Caco-2 (cell line): ENCODE measurements at regions not wholly inside any gene's neighbourhood (a gene's known extent, or its start where the extent isn't known, plus 50 kb on each side); places are given as distances from the start of the nearest gene placed in this dataset.

Experiments used
- BruUV-seq: library from RNA; stranded (reverse); fragments of 400-500 nt; replicated peaks from 2 replicates; lab custom pipeline; 2021; lab: Mats Ljungman, UMichigan
- CTCF ChIA-PET: fragments of 300-600 bp; sonication (Branson Sonifier 250); formaldehyde crosslinking; loops from one replicate; lab custom pipeline; 2022; ENCODE audit warnings: antibody characterized with exemption; lab: Charles Lee
- POLR2A ChIA-PET: fragments of 300-600 bp; sonication (Branson Sonifier 250); formaldehyde crosslinking; loops from one replicate; lab custom pipeline; 2022; ENCODE audit warnings: antibody characterized with exemption; lab: Charles Lee
- DNase-seq, 2 experiments: peaks; one replicate each; pipeline versions ENCODE4 v3.0.0 to v3.0.0-alpha.2; 2020 to 2022
- H3K27me3 ChIP-seq: replicated peaks from 2 replicates; pipeline ENCODE4 v1.6.0; 2011; ENCODE audit warnings: low read length; ENCODE audit not compliant: control insufficient read depth, insufficient read depth
- H3K36me3 ChIP-seq: 2 replicates; pipeline ENCODE4 v1.5.1; 2011; ENCODE audit warnings: low read length; ENCODE audit not compliant: control insufficient read depth, insufficient read depth
- H3K4me1 ChIP-seq: fragments of 250-450 bp; sonication (Bioruptor Pico); 2 replicates; pipeline ENCODE4 v1.5.1; 2020; ENCODE audit warnings: mild to moderate bottlenecking
- H3K4me3 ChIP-seq: 2 replicates; pipeline ENCODE4 v1.5.1; 2011; ENCODE audit warnings: low read depth, mild to moderate bottlenecking, control low read depth, low read length
- H3K9me3 ChIP-seq: fragments of 250-450 bp; sonication (Bioruptor Pico); 2 replicates; pipeline ENCODE4 v1.5.1; 2020; ENCODE audit warnings: mild to moderate bottlenecking, moderate library complexity
- H3K27ac Mint-ChIP-seq: one replicate; pipeline ENCODE4 v1.8.0; 2022; ENCODE audit warnings: mixed read lengths; ENCODE audit not compliant: unreplicated experiment
- H3K27me3 Mint-ChIP-seq: one replicate; pipeline ENCODE4 v1.8.0; 2022; ENCODE audit warnings: mixed read lengths; ENCODE audit not compliant: insufficient read depth, unreplicated experiment
- H3K36me3 Mint-ChIP-seq: one replicate; pipeline ENCODE4 v1.8.0; 2022; ENCODE audit warnings: mild to moderate bottlenecking, mixed read lengths; ENCODE audit not compliant: insufficient read depth, unreplicated experiment
- H3K4me1 Mint-ChIP-seq: one replicate; pipeline ENCODE4 v1.8.0; 2022; ENCODE audit warnings: low read depth, mixed read lengths; ENCODE audit not compliant: unreplicated experiment
- H3K4me3 Mint-ChIP-seq: one replicate; pipeline ENCODE4 v1.8.0; 2022; ENCODE audit warnings: mild to moderate bottlenecking, moderate library complexity, mixed read lengths; ENCODE audit not compliant: unreplicated experiment
- H3K9me3 Mint-ChIP-seq: one replicate; pipeline ENCODE4 v1.8.0; 2022; ENCODE audit warnings: mixed read lengths; ENCODE audit not compliant: unreplicated experiment
- intact Hi-C: fragments of 100-400 bp; cut with micrococcal nuclease; formaldehyde crosslinking; loops from one replicate; pipeline ENCODE4 v1.10.0; 2022; ENCODE audit not compliant: unreplicated experiment
- TF ChIP-seq, protein P1 (sequence below), 2 experiments: fragments of 200-600 bp in 1 of 2; IDR thresholded peaks; 1 replicate in 1 of 2; 2 replicates in 1 of 2; pipeline versions ENCODE4 v1.5.1 to v1.8.0; 2011 to 2022; ENCODE audit warnings: antibody characterized with exemption in 1 of 2, control low read depth in 1 of 2, inconsistent platforms in 1 of 2, low read depth in 1 of 2, low read length in 1 of 2, mild to moderate bottlenecking in 1 of 2, moderate library complexity in 1 of 2; ENCODE audit not compliant: insufficient read depth in 1 of 2, severe bottlenecking in 1 of 2, unreplicated experiment in 1 of 2

GRCh38 chr7:33849004-33849403, 56.3 kb upstream of the BMPER start:
- Histone ChIP-seq H3K27me3 (no peaks in the 10 kb centered on the region), H3K9me3 (no peaks in the 10 kb centered on the region), H3K4me1 (no peaks in the 10 kb centered on the region), H3K36me3 (no peaks in the 10 kb centered on the region), H3K4me3 (no peak overlapping the region)
- CTCF ChIA-PET = interaction anchor here (1.1 kb wide), 1 partner anchor 12 kb away, joined by 3 read pairs; no protein-coding TSS in a partner anchor
- no peak for DNase-seq
- POLR2A ChIA-PET = no interaction called here
- no TSS peak for BruUV-seq
- H3K4me1 Mint-ChIP-seq = no peaks in the 10 kb centered on the region
- peaks cover 10% of the 10 kb centered on the region for H3K27me3 Mint-ChIP-seq
- no peak overlapping the region for H3K4me3 Mint-ChIP-seq
- intact Hi-C loops = no loop called here
- no peaks in the 10 kb centered on the region for H3K36me3 Mint-ChIP-seq
- H3K9me3 Mint-ChIP-seq = no peaks in the 10 kb centered on the region
- no peak overlapping the region for H3K27ac Mint-ChIP-seq
- TF ChIP-seq, protein P1, sequence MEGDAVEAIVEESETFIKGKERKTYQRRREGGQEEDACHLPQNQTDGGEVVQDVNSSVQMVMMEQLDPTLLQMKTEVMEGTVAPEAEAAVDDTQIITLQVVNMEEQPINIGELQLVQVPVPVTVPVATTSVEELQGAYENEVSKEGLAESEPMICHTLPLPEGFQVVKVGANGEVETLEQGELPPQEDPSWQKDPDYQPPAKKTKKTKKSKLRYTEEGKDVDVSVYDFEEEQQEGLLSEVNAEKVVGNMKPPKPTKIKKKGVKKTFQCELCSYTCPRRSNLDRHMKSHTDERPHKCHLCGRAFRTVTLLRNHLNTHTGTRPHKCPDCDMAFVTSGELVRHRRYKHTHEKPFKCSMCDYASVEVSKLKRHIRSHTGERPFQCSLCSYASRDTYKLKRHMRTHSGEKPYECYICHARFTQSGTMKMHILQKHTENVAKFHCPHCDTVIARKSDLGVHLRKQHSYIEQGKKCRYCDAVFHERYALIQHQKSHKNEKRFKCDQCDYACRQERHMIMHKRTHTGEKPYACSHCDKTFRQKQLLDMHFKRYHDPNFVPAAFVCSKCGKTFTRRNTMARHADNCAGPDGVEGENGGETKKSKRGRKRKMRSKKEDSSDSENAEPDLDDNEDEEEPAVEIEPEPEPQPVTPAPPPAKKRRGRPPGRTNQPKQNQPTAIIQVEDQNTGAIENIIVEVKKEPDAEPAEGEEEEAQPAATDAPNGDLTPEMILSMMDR (IDR thresholded peaks at IDR 0.05; ENCODE audit: insufficient read depth in 1 of 2, low read depth in 1 of 2, low read length in 1 of 2, severe bottlenecking in 1 of 2, unreplicated experiment in 1 of 2) = no peak

DNA sequence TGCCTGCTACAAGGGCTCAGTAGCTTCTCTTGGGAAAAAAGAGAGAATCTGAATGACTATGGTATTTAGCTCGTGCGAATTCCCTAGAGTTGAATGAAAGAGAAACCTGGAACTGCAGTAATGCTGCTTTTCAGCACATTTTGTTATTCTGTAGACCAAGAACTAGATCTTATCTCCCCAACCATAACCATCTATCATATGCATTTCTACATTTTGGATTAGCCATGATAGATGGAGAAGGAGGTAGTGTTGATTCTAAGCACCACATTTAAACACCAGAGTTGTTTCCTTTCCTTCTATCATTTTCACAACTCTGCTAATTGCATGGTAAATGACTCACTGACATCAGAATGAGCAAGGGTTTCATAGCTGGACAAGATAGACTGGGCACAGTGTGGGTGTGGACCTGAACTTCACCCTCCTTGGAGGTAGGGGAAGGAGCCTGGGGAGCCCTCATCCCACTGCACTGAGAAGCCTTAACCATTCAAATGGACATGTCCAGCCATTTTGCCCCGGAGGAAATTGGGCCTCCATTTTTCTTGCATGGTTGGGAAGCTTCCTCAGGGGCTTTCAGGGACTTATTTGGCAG, 55.3 kb upstream of the BMPER start:
- POLR2A ChIA-PET = no interaction called here
- Mint-ChIP-seq H3K36me3 (no peaks in the 10 kb centered on the region), H3K27ac (no peak overlapping the region), H3K9me3 (no peaks in the 10 kb centered on the region), H3K4me3 (no peak overlapping the region), H3K4me1 (no peaks in the 10 kb centered on the region), H3K27me3 (peaks cover 6% of the 10 kb centered on the region)
- CTCF ChIA-PET = interaction anchor here (1.1 kb wide), 1 partner anchor 13 kb away, joined by 3 read pairs; no protein-coding TSS in a partner anchor
- no TSS peak for BruUV-seq
- Histone ChIP-seq H3K36me3 (no peaks in the 10 kb centered on the region), H3K4me1 (no peaks in the 10 kb centered on the region), H3K9me3 (no peaks in the 10 kb centered on the region), H3K27me3 (no peaks in the 10 kb centered on the region), H3K4me3 (no peak overlapping the region)
- TF ChIP-seq, protein P1 (IDR thresholded peaks at IDR 0.05; ENCODE audit: insufficient read depth in 1 of 2, low read depth in 1 of 2, low read length in 1 of 2, severe bottlenecking in 1 of 2, unreplicated experiment in 1 of 2) = no peak
- DNase-seq = no peak
- intact Hi-C loops = no loop called here

GRCh38 chr7:33850768-33851167, 54.6 kb upstream of the BMPER start:
- H3K36me3 ChIP-seq = no peaks in the 10 kb centered on the region
- peaks cover 6% of the 10 kb centered on the region for H3K27me3 Mint-ChIP-seq
- no peak for DNase-seq
- H3K27ac Mint-ChIP-seq = no peak overlapping the region
- H3K4me1 ChIP-seq = no peaks in the 10 kb centered on the region
- no peaks in the 10 kb centered on the region for H3K27me3 ChIP-seq
- BruUV-seq = no TSS peak
- TF ChIP-seq, protein P1 (IDR thresholded peaks at IDR 0.05; ENCODE audit: insufficient read depth in 1 of 2, low read depth in 1 of 2, low read length in 1 of 2, severe bottlenecking in 1 of 2, unreplicated experiment in 1 of 2) = no peak
- H3K4me1 Mint-ChIP-seq = no peaks in the 10 kb centered on the region
- no peak overlapping the region for H3K4me3 ChIP-seq
- no peaks in the 10 kb centered on the region for H3K9me3 ChIP-seq
- intact Hi-C loops = no loop called here
- ChIA-PET CTCF (no interaction called here), POLR2A (no interaction called here)
- H3K36me3 Mint-ChIP-seq = no peaks in the 10 kb centered on the region
- no peak overlapping the region for H3K4me3 Mint-ChIP-seq
- H3K9me3 Mint-ChIP-seq = no peaks in the 10 kb centered on the region
